ENCODE measurements at regions not wholly inside any gene's neighbourhood (a gene's known extent, or its start where the extent isn't known, plus 50 kb on each side); places are given as distances from the start of the nearest gene placed in this dataset.

- TF ChIP-seq CTCF (IDR thresholded peaks at IDR 0.05; ENCODE audit: borderline replicate concordance, extremely low read depth, low read length, poor library complexity, severe bottlenecking) (no peak), EZH2 (IDR thresholded peaks at IDR 0.05; ENCODE audit: borderline replicate concordance, low read depth, low read length, severe bottlenecking) (no peak)
Observed at GRCh38 chr13:27847669-27848068, 55.4 kb downstream of the GSX1 start.
